Liver (tissue), 8 donors: ENCODE measurements at regions not wholly inside any gene's neighbourhood (a gene's known extent, or its start where the extent isn't known, plus 50 kb on each side); places are given as distances from the start of the nearest gene placed in this dataset.

Experiments
- DNase-seq: peaks from one replicate; pipeline ENCODE4 v3.0.0-alpha.2; 2017; ENCODE audit warnings: low spot score
- H3K27ac ChIP-seq, 2 donors: one replicate each; pipeline ENCODE4 v1.7.0; 2013; ENCODE audit warnings: inconsistent platforms in 2 of 2, low read length in 2 of 2, control low read depth in 1 of 2, low read depth in 1 of 2, mild to moderate bottlenecking in 1 of 2
- H3K27me3 ChIP-seq, 4 donors: one replicate each; pipeline versions ENCODE4 v1.6.1 to v1.7.0; 2013; ENCODE audit warnings: low read length in 3 of 4, inconsistent platforms in 1 of 4, mild to moderate bottlenecking in 1 of 4, moderate library complexity in 1 of 4; ENCODE audit not compliant: control insufficient read depth in 4 of 4, insufficient read depth in 4 of 4
- H3K36me3 ChIP-seq, 4 donors: one replicate each; pipeline versions ENCODE4 v1.6.1 to v1.7.0; 2013; ENCODE audit warnings: low read length in 3 of 4, mild to moderate bottlenecking in 3 of 4, low read depth in 1 of 4, moderate library complexity in 1 of 4; ENCODE audit not compliant: control insufficient read depth in 4 of 4, insufficient read depth in 3 of 4
- H3K4me1 ChIP-seq, 4 donors: one replicate each; pipeline versions ENCODE4 v1.6.1 to v1.7.0; 2013; ENCODE audit warnings: low read length in 3 of 4, mild to moderate bottlenecking in 3 of 4, moderate library complexity in 1 of 4; ENCODE audit not compliant: control insufficient read depth in 4 of 4, insufficient read depth in 4 of 4
- H3K4me3 ChIP-seq, 3 donors: one replicate each; pipeline versions ENCODE4 v1.6.1 to v1.7.0; 2013; ENCODE audit warnings: low read length in 3 of 3, control low read depth in 1 of 3, low read depth in 1 of 3, mild to moderate bottlenecking in 1 of 3
- H3K9ac ChIP-seq, 2 donors: one replicate each; pipeline ENCODE4 v1.7.0; 2013; ENCODE audit warnings: low read length in 2 of 2, mild to moderate bottlenecking in 2 of 2, moderate library complexity in 2 of 2, control low read depth in 1 of 2, low read depth in 1 of 2
- H3K9me3 ChIP-seq, 4 donors: one replicate each; pipeline versions ENCODE4 v1.6.1 to v1.7.0; 2013; ENCODE audit warnings: low read length in 3 of 4; ENCODE audit not compliant: control insufficient read depth in 4 of 4
- EGR1 ChIP-seq, 2 donors: IDR thresholded peaks; 2 replicates each; pipeline ENCODE4 v1.6.1; 2016 to 2018; ENCODE audit warnings: antibody characterized with exemption in 2 of 2, low read depth in 2 of 2
- FOXA1 ChIP-seq: IDR thresholded peaks from 2 replicates; pipeline ENCODE4 v1.6.1; 2016; ENCODE audit warnings: antibody characterized with exemption
- FOXA2 ChIP-seq: IDR thresholded peaks from 2 replicates; pipeline ENCODE4 v1.6.1; 2016; ENCODE audit warnings: antibody characterized with exemption
- GABPA ChIP-seq, 2 donors: IDR thresholded peaks in 1 of 2; conservative IDR thresholded peaks in 1 of 2; 2 replicates each; pipeline ENCODE4 v1.6.1; 2016; ENCODE audit warnings: antibody characterized with exemption in 2 of 2, mild to moderate bottlenecking in 1 of 2, moderate library complexity in 1 of 2
- HNF4A ChIP-seq, 2 donors: conservative IDR thresholded peaks; 2 replicates each; pipeline ENCODE4 v1.6.1; 2016; ENCODE audit warnings: antibody characterized with exemption in 2 of 2, mild to moderate bottlenecking in 2 of 2
- HNF4G ChIP-seq: IDR thresholded peaks from 2 replicates; pipeline ENCODE4 v1.6.1; 2016; ENCODE audit warnings: antibody characterized with exemption
- JUND ChIP-seq, 2 donors: IDR thresholded peaks; 2 replicates each; pipeline ENCODE4 v1.6.1; 2016; ENCODE audit warnings: antibody characterized with exemption in 2 of 2
- NR2F2 ChIP-seq: IDR thresholded peaks from 2 replicates; pipeline ENCODE4 v1.6.1; 2016; ENCODE audit warnings: antibody characterized with exemption
- RAD21 ChIP-seq, 2 donors: IDR thresholded peaks; 2 replicates each; pipeline ENCODE4 v1.6.1; 2016; ENCODE audit warnings: antibody characterized with exemption in 2 of 2, mild to moderate bottlenecking in 2 of 2
- RXRA ChIP-seq, 2 donors: IDR thresholded peaks; 2 replicates each; pipeline ENCODE4 v1.6.1; 2017 to 2018; ENCODE audit warnings: antibody characterized with exemption in 2 of 2, mild to moderate bottlenecking in 1 of 2
- SP1 ChIP-seq: IDR thresholded peaks from 2 replicates; pipeline ENCODE4 v1.6.1; 2018; ENCODE audit warnings: antibody characterized with exemption, mild to moderate bottlenecking
- TAF1 ChIP-seq: conservative IDR thresholded peaks from 2 replicates; pipeline ENCODE4 v1.6.1; 2016; ENCODE audit warnings: antibody characterized with exemption, mild to moderate bottlenecking
- YY1 ChIP-seq: IDR thresholded peaks from 2 replicates; pipeline ENCODE4 v1.6.1; 2016; ENCODE audit warnings: antibody characterized with exemption, mild to moderate bottlenecking
- WGBS: extraction: QIAGEN DNeasy Blood & Tissue Kit; methylation state at CpG from one replicate; pipeline ENCODE4 v1.1.7; 2013; 5-methylcytosine and 5-hydroxymethylcytosine counted together
- TF ChIP-seq, protein P1 (sequence below): IDR thresholded peaks from 2 replicates; pipeline ENCODE4 v1.6.1; 2016; ENCODE audit warnings: antibody characterized with exemption
- TF ChIP-seq, protein P2 (sequence below): fragments of 150-350 bp; IDR thresholded peaks from 2 replicates; pipeline ENCODE4 v1.5.1; 2017; ENCODE audit warnings: improper control_type of control experiment, low read depth, low read length; ENCODE audit not compliant: missing input control
- TF ChIP-seq, protein P3 (sequence below): IDR thresholded peaks from 2 replicates; pipeline ENCODE4 v1.6.1; 2016; ENCODE audit warnings: antibody characterized with exemption
- TF ChIP-seq, protein P4 (sequence below): IDR thresholded peaks from 2 replicates; pipeline ENCODE4 v1.6.1; 2016; ENCODE audit warnings: antibody characterized with exemption
- TF ChIP-seq, protein P5 (sequence below): IDR thresholded peaks from 2 replicates; pipeline ENCODE4 v1.6.1; 2016; ENCODE audit warnings: antibody characterized with exemption, mild to moderate bottlenecking
- donor health status: healthy.
- donor health status: healthy.
- donor health status: healthy.
- donor health status: healthy.
- donor health status: healthy.

DNA sequence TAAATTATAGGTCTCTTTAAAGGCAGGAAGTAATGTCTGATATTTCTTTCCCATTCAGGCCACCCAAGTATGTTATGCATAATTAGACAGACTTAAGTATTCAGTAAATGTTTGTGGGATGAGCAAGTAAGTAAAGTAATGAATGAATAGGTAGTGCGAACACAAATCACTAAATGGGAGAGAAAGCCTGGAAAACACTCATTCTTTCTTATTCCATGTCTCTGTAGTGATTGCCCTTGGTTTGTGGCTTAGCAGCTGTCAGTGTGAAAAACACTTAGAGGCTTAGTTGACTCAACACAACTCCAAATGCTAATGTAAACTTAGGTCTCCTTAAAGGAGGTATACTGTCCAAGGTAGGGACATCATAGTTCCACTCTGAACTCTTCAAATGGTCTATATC lies 182.5 kb downstream of the ZC3H11B start (continued):
- TF ChIP-seq HNF4G (no peak), JUND (IDR thresholded peaks at IDR 0.05) (no peak)

DNA sequence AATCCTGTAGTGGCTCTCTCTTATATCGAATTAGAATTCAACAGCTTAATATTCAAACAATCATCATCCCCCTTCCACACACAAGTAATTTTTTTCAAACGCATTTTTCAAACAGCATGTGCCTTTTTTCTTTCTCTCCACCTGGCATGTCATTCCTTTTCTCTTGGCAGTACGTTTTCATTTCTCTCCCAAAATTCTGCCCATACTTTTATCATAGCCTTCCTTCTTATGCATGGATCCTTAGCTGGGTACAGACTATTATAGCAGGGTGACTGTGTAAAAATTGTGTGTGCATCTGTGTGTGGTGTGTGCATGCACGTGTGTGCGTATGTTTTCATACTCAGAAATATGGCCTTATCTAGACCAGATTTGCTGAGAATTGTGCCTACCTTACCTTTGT lies 184.3 kb downstream of the ZC3H11B start:
- Histone ChIP-seq H3K4me1 (no peaks in the 10 kb centered on the region), H3K36me3 (no peaks in the 10 kb centered on the region), H3K4me3 (no peak overlapping the region), H3K27ac (no peak overlapping the region), H3K9me3 (no peaks in the 10 kb centered on the region), H3K9ac (no peak overlapping the region), H3K27me3 (no peaks in the 10 kb centered on the region)
- WGBS: 91% methylated on average over 5 of the region's 5 CpGs
- no peak for DNase-seq
- TF ChIP-seq, protein P1, sequence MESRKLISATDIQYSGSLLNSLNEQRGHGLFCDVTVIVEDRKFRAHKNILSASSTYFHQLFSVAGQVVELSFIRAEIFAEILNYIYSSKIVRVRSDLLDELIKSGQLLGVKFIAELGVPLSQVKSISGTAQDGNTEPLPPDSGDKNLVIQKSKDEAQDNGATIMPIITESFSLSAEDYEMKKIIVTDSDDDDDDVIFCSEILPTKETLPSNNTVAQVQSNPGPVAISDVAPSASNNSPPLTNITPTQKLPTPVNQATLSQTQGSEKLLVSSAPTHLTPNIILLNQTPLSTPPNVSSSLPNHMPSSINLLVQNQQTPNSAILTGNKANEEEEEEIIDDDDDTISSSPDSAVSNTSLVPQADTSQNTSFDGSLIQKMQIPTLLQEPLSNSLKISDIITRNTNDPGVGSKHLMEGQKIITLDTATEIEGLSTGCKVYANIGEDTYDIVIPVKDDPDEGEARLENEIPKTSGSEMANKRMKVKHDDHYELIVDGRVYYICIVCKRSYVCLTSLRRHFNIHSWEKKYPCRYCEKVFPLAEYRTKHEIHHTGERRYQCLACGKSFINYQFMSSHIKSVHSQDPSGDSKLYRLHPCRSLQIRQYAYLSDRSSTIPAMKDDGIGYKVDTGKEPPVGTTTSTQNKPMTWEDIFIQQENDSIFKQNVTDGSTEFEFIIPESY: no peak

DNA sequence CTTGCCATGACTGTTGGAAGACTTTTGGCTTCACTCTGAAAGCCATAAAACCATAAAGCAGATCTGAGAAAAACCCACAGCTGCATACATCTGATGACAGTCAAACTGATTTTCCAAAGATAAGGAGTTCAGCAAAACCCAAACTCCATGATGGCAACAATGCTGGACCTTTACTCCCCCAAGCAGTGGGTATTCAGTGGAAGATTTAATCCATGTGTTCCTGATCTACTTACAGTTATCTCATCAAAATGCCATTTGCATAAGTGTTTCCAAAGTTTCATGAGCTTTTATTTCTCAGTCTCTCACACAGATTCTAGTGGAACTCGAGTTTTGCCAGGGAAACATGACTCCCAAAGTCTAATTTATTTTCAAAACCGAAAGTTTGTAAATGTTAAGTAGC lies 184.9 kb downstream of the ZC3H11B start:
- no peak for TF ChIP-seq TAF1
- TF ChIP-seq SP1: no peak
- no peak for TF ChIP-seq RXRA (IDR thresholded peaks at IDR 0.05)
- TF ChIP-seq RAD21 (IDR thresholded peaks at IDR 0.05): no peak
- no peak for TF ChIP-seq FOXA2
- TF ChIP-seq NR2F2: no peak
- TF ChIP-seq HNF4G: no peak
- TF ChIP-seq, protein P2, sequence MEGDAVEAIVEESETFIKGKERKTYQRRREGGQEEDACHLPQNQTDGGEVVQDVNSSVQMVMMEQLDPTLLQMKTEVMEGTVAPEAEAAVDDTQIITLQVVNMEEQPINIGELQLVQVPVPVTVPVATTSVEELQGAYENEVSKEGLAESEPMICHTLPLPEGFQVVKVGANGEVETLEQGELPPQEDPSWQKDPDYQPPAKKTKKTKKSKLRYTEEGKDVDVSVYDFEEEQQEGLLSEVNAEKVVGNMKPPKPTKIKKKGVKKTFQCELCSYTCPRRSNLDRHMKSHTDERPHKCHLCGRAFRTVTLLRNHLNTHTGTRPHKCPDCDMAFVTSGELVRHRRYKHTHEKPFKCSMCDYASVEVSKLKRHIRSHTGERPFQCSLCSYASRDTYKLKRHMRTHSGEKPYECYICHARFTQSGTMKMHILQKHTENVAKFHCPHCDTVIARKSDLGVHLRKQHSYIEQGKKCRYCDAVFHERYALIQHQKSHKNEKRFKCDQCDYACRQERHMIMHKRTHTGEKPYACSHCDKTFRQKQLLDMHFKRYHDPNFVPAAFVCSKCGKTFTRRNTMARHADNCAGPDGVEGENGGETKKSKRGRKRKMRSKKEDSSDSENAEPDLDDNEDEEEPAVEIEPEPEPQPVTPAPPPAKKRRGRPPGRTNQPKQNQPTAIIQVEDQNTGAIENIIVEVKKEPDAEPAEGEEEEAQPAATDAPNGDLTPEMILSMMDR: no peak
- TF ChIP-seq, protein P3, sequence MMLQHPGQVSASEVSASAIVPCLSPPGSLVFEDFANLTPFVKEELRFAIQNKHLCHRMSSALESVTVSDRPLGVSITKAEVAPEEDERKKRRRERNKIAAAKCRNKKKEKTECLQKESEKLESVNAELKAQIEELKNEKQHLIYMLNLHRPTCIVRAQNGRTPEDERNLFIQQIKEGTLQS: no peak
- TF ChIP-seq, protein P4, sequence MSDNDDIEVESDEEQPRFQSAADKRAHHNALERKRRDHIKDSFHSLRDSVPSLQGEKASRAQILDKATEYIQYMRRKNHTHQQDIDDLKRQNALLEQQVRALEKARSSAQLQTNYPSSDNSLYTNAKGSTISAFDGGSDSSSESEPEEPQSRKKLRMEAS: no peak
- no peak for TF ChIP-seq EGR1 (IDR thresholded peaks at IDR 0.05; ENCODE audit: low read depth in 2 of 2)
- TF ChIP-seq, protein P1: no peak
- TF ChIP-seq GABPA (IDR thresholded peaks at IDR 0.05 in 1 of 2, conservative IDR thresholded peaks at IDR 0.05 in 1 of 2): no peak
- no peak for TF ChIP-seq YY1
- TF ChIP-seq HNF4A (conservative IDR thresholded peaks at IDR 0.05): no peak
- TF ChIP-seq JUND (IDR thresholded peaks at IDR 0.05): no peak
- no peak for TF ChIP-seq FOXA1
- TF ChIP-seq, protein P5, sequence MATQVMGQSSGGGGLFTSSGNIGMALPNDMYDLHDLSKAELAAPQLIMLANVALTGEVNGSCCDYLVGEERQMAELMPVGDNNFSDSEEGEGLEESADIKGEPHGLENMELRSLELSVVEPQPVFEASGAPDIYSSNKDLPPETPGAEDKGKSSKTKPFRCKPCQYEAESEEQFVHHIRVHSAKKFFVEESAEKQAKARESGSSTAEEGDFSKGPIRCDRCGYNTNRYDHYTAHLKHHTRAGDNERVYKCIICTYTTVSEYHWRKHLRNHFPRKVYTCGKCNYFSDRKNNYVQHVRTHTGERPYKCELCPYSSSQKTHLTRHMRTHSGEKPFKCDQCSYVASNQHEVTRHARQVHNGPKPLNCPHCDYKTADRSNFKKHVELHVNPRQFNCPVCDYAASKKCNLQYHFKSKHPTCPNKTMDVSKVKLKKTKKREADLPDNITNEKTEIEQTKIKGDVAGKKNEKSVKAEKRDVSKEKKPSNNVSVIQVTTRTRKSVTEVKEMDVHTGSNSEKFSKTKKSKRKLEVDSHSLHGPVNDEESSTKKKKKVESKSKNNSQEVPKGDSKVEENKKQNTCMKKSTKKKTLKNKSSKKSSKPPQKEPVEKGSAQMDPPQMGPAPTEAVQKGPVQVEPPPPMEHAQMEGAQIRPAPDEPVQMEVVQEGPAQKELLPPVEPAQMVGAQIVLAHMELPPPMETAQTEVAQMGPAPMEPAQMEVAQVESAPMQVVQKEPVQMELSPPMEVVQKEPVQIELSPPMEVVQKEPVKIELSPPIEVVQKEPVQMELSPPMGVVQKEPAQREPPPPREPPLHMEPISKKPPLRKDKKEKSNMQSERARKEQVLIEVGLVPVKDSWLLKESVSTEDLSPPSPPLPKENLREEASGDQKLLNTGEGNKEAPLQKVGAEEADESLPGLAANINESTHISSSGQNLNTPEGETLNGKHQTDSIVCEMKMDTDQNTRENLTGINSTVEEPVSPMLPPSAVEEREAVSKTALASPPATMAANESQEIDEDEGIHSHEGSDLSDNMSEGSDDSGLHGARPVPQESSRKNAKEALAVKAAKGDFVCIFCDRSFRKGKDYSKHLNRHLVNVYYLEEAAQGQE: no peak
- H3K4me1 ChIP-seq: no peaks in the 10 kb centered on the region
- no peaks in the 10 kb centered on the region for H3K9me3 ChIP-seq
- H3K4me3 ChIP-seq: no peak overlapping the region
- no peak for DNase-seq
- H3K9ac ChIP-seq: no peak overlapping the region
- H3K36me3 ChIP-seq: no peaks in the 10 kb centered on the region
- WGBS: 82% methylated on average over 2 of the region's 2 CpGs
- H3K27ac ChIP-seq: no peak overlapping the region
- no peaks in the 10 kb centered on the region for H3K27me3 ChIP-seq
